ENCODE measurements at regions not wholly inside any gene's neighbourhood (a gene's known extent, or its start where the extent isn't known, plus 50 kb on each side); places are given as distances from the start of the nearest gene placed in this dataset.

DNA sequence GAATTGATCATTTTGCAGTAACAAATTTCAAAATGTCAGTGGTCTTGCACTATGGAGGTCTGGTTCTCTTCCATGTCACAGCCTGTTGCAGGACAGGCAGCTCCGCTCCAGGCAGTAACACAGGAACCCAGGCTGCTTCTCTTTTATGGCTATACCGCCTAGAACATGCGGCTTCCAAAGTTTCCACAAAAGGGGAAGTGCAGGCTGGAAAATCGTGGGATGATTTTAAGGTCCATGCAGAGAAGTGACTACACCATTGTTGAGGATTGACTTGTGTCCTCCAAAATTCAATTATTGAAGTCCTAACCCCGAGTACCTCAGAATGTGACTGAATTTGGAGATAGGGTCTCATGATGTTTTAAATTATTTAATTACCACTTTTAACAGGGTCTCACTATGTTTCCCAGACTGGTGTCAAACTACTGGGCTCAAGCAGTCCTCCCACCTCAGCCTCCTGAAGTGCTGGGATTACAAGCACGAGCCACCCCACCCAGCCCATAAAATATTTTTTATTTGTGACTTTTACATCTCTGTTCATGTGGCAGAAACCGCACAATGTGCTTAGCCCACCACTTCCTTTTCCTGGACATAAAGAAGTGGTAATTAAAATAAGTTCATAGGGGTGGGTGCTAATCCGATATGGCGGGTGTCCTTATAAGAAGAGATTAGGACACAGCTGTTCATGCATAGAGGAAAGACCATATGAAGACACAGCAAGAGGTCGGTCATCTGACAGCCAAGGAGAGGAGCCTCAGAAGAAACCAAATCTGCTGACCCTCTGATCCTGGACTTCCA, 279.2 kb upstream of the RPL38 start:
- no peak for DNase-seq (ENCODE audit: low read depth)

DNA sequence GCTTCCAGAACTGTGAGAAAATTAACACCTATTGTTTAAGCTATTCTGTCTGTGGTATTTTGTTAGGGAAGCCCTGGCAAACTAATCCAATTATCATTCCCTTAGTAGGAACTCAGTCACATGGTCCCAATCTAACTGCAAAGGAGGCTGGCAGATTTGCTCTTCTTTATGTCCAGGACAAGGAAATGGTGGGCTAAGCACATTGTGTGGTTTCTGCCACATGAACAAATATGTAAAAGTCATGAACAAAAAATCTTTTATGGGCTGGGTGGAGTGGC, 278.6 kb upstream of the RPL38 start:
- no peak for DNase-seq (ENCODE audit: low read depth)

DNA sequence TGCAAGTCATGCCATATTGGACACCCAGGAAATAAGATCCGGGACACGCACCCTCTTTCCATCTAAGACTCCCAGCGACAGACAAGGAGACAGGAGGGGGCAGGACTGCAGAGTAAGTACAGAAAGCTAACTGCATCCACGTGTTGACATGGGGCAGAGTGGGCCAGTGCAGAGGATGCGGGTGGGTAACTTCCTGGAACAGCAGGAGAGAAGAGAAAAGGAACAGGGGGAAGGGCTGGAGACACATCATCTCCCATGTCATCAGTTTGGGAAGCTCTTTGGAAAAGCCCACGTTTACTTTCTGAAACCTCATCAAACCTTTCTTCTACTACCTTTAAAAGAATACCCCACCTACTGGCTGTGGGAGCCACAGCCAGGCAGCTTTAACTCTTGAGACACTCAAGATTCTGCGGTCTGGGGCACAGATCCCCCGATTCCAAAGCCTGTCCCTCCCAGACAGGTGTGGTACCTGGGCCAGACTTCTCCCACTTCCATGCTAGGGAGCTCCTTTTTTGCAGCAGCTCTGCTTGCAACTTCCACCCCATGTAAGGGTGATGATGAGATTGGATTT, 273.5 kb upstream of the RPL38 start:
- DNase-seq (ENCODE audit: low read depth) = no peak

DNA sequence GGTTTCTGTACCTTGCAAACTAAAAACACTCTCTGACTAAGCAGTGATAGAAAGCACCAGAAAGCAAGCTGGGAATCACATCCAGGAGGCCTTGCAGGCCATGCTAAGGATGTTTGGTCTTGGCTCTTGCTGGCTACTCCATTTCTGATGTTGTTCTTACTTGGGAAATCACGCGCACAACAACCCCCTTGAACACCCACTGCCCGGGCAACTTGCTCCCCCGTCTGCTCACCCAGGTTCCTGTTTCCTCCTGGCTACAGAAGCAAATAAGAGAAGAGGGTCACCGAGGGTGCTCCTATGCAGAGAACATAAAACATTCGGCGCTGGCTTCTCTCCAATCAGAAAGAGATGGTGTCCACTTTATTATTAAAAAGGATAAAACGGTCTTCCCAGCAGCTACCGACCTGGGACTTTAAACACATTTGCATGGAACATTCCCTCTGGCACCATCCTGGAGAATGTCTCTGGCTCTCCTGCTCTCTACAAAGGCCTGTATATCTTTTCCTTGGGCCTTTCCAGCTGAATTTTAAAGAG, 271.2 kb upstream of the RPL38 start:
- DNase-seq (ENCODE audit: low read depth) = no peak

DNA sequence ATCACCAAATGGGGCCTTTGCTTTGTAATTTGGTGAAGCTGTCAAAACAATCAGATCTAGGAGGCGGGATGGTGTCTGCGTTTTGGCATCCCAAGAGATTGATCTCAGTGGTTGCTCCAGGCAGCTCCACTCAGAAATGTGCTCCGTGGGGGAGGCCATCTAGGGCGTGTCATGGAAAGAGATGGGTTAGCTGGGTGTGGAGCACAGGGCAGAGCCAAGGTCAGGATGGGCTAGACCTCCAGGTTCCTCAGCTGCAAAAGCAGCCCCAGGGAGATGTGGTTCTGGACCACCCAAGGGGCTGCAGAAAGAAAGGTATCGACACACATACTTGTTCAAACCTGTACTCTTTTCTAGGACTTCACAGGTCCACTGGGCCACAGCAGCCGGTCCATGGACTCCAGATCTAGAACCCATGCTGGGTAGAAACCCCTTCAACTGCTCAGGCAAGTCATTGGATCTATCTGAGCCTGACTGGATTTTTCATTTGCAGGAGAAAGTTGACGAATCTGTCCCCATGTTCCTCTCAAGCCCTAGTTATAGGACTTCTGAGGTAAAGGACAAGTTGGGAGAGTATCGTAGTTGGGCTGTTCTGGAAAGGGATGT, 270.2 kb upstream of the RPL38 start:
- no peak for DNase-seq (ENCODE audit: low read depth)

DNA sequence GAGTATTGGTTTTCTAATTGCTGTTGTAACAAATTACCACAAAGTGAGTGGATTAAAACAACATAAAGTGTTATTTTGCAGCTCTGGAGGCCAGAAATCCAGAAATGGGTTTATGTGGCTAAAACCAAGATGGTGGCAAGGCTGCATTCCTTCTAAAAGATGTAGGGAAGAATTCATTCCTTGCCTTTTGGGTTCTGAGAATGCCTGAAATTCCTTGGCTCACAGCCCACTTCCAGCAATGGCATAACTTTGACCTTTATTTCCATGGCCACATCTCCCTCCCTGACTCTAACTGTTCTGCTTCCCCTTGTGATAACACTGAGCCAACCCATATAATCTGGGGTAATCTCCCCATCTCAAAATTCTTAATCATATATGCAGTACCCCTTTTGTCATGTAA, 269.6 kb upstream of the RPL38 start:
- peak; percentile 33 for DNase-seq (ENCODE audit: low read depth)

DNA sequence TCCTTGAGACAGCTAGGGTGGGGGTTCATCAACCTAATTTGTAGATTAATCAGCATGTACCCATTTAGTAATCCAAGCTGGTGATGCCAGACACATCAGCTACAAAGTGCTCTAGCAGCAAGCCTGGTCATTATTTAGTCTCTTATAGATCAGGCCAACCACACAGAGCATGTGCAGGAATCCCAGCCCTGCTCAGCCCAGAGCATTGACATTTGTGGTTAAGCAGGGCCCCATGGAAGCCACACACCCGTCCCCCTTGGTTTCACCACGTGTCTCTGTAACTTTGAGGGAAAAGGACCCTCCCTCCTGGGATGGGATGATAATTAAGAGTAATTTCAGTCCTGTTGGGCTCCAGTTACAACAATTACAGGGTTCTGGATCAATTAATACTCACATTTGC, 268.8 kb upstream of the RPL38 start:
- no peak for DNase-seq (ENCODE audit: low read depth)

DNA sequence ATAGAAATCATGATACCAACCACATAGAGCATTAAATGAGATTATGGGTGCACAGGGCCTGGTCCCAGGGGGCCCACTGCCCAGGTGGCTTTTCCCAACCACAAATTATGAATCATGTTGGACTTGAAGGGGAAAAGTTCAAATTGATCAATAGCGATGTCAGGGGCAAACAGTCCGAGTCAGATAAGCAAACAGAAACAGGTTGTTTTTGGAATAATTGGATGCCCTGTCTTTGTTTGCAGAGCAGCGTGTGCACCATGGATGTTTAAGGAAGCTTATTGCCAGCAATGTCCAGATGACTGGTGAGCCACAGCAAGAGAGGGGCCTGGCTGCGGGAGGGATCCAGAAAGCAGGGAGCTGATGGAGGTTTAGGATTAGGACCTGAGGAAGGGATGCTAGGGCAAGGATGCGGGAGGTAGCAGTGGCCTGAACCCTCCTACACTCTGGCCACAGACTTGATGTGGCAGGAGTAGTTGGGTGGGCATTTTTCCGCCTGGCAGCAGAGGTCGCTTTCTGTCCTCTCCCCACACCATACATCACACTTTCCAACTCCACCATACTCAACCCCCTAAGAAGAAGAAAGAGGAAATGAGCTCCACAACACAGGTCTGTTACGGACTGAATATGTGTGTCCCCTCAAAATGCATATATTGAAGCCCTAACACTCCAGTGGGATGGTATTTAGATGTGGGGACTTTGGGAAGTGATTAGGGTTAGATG, 266.4 kb upstream of the RPL38 start:
- DNase-seq (ENCODE audit: low read depth) = no peak

DNA sequence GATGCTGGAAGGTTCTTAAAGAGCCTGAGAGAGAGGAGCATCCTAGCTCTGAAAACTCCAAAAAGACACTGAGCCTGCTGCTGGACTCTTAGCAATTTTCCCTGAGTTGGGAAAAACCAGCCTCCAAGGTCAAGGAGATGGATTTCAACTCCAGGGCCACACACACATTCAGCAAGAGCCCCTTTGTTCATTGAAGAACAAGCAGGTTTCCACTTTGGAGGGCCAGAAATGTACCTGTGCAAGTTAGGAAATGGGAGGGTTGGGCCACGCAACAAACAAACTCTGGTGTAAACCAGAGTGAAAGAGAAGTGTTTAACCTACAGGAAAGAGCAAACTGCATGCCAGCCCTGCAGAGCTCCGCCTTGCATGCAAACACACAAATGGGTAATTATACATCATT, 264.8 kb upstream of the RPL38 start:
- no peak for DNase-seq (ENCODE audit: low read depth)

DNA sequence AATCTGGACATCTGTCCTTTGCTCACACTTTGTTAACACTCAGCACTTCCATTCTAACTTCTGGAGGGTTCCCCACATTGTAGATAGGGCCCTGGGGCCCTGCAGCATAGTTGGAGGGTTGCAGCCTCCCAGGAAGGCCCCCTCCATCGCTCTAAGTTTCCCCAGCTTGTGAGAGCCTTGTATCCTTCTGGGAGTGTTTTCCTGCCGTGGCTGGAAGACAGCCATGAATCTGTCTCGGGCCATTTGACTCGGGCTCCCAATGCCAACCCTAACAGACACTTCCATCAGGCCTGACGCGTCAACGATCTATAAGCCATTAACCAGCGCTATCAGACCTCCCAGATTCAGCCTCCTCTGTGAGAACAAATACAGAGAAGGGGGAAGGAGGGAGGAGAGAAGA, 263.7 kb upstream of the RPL38 start:
- no peak for DNase-seq (ENCODE audit: low read depth)

DNA sequence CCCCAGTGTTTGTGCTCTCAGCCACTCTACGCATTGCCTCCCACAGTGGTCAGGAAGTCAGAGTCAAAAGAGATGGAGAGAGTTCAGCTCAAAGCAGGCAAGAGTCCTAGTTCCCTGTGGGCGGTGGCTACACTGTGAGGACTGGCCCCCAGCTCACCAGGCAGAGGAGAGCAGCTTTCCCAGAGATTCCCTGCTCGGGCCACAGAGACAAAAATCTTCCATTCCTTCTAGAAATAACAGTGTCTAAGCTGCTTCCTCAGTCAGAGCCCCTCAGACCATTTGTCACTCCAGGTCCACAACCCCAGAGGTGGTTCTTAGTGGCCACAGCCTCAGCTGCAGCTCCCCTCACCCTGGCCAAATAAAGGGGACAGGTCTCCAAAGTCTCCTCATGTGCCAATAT, 263.0 kb upstream of the RPL38 start:
- no peak for DNase-seq (ENCODE audit: low read depth)

DNA sequence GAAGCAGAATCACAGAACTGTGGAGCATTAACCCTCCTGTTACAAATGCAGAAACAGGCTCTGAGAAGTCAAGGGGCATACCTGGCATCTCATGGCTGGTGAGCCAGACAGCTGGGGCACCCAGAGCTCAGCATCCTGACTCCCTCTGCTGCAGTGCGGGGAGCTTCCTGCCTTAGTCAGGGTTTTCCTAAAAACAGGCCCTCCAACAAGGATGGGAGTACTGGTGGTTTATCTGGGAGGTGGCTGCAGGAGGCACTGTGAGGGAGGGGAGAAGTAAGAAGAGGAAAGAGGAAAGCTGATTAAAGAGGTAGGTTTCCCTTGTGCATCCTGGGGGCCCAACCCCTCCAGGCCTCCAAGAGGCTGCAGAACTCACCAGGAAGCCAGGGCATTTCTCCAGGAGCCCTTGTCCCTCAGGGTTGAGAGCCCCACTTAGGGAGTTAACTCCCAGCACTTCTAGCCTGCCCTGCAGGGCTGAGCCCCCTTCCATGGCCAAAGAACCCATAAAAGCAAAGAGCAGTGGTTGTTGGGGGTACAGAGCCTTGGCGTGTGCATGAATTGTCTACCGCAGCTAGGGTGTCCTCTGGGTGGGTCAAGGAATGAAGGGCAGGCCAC, 261.5 kb upstream of the RPL38 start:
- no peak for DNase-seq (ENCODE audit: low read depth)

DNA sequence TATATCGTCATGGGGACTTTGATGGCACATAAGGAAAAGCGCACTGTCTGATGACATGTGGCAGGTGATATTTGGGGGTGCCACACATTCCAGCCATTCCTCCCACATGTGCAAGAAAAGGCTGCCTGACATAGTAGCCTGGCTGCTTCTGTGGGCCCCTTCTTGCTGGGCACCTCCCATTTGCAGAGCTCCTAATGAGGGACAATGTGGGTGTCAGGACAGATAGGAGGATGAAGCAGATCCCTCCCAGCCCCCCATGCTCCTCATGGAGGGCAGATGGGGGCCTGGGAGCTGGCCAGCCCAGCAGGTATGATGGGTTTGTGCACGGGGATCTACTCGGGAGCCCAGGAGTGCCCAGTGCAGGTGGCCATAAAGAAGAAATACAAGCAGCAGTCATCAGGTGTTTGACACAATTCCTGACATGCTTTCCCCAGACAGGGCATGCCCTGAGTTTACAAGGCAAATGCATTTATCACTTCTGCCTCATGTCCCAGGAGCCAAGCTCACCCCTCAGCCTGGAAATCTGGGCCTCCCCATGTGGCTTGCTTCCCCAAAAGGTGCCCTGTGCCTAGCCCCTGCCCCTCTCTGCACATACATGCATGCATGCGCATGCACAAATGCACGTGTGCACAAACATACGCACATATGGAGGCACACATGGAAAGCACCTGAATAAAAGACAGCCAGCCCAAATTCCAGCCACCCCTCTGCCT, 260.6 kb upstream of the RPL38 start:
- DNase-seq (ENCODE audit: low read depth) = no peak

DNA sequence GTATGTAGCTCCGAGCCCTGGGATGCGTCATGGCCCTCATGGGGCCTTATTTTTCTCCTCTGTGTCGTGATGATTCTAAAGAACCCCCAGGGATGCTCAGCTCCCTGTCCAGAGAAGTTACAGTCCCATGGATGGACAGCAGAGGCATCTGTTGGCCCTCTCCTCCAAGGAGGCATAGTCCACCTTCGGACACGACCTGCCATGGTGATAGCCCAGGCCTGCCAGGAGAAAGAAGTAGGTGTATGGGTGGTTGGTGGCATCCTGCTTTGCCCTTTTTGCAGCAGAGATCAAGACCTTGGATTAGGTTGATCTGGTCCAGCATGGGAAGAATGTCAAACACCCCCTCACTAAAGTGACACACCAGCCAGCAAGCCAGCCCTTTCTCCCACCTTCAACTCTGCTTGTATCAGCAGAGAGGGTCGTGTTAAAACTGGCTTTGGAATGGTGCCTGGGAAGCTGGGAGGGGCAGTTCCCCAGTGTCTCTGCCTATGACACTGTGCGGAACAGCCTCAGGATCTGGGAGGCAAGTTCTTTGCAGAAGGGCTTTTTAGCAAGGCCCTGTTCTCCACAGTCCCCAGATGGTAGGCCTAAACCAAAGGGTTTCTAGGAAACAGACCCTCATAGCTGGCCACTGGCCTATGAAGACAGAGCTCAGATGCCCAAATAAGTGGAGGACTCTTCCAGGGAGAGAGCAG, 259.9 kb upstream of the RPL38 start:
- DNase-seq (ENCODE audit: low read depth) = no peak

DNA sequence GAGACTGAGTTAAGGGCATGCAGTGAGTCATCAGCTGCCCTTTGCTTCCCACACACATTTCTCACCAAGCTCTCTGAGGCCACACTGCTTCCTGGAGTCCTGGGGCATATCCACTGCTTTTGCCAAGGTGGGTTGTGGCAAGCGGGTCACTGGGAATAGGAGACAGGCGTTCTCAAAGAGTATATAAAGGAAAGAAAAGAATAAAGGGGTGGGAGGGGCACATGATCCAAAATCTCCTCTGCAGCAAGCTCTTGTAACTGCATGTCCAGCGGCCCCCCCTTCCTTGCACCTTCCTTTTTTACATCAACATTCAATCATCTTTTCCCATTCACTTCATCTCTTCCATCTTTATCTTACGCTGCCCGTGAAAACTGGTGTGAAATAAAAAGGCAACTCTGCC, 259.1 kb upstream of the RPL38 start:
- DNase-seq (ENCODE audit: low read depth) = no peak

DNA sequence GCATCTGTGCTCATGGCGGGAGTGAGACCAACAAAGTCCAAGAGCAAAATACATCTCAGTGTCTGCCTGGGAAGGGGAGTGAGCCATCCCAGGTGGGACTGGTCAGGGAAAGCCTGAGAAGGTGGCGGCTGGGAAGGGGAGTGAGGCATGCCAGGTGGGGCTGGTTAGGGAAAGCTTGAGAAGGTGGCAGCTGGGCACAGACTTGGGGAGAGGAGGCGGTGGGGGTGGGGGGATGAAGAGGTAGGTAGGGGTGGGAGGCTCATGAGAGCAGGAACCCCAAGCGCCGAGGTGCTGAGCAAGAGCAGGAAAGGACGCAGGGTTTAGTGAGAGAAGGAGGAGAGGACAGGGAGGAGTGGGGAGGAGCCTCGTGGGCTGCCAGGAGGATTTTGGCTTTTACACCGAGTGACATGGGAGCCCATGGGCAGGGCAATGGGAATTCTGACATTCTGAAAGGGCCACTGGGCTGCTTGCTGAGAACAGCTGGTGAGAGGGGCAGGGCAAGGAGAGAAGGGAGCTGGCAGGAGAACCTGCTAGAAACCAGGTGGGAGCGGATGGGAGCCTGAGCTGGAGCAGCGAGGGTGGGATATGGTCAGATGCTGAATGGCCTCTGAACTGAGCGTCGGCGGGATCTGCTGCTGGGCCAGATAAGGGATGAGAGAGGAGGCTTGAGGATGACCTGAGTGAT, 256.1 kb upstream of the RPL38 start:
- no peak for DNase-seq (ENCODE audit: low read depth)

DNA sequence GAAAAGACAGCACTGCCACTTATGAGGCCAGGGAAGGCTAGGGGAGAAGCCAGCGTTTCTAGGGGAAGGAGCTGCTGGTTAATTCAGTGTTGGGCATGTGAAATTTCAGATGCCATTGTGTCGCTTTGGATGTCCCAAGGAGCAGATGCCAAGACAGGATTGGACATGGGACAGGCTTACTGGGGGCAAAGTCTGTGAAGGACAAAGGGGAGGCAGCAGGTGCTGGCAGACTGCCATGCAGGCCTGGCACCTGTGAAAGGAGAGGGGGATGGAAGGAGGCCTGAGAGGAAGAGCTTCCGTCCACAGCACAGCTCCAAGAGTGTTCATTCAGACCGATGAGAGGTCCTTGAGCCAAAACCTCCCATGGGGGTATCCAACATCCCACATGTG, 255.5 kb upstream of the RPL38 start:
- DNase-seq (ENCODE audit: low read depth) = no peak

DNA sequence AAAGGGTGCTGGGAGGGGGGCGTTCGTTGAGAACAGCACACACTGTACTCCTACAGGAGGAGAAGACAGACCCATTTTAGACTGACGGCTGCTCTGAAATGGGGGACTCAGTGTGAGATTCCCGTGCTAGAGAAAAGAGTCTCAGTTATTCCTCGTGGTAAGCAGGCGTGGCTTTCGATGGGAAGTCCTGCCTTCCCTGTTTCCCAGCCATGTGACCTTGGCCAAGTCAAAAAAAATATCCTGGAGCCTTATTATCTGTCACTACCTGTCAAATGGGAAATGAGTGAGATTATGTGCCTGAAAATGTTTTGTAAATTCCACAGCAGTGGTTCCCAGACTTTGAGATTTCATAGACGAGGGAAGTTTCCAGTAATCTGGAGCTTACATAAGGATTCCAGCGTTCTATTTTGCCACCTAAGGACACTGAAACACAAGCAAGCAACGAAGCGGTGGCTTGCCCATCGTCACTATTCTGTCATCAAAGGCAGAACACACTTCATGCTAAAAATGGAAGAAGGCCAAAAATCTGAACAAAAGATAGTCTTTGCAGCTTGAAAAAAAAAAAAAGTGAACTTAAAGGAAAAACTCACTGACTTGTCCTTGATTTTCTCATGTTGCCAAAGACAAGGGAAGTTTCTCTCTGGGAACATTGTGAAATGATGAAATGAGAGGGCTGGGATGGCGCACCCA, 253.4 kb upstream of the RPL38 start:
- no peak for DNase-seq (ENCODE audit: low read depth)

DNA sequence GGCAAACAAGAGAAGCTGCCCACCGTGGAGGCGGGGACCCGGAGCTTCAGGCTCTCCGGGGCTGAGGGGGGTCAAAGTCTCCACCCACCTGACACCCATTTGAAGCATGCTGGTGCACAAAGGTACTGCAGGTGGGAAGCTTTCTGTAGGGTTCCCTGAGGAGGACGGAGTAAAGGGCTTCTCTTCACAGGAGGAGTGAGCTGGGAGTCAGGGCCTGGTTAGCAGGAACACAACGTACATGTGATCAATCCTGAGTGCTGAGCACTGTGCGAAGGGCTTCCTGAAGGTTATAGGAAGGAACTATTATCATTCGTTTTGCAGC, 252.9 kb upstream of the RPL38 start:
- no peak for DNase-seq (ENCODE audit: low read depth)

DNA sequence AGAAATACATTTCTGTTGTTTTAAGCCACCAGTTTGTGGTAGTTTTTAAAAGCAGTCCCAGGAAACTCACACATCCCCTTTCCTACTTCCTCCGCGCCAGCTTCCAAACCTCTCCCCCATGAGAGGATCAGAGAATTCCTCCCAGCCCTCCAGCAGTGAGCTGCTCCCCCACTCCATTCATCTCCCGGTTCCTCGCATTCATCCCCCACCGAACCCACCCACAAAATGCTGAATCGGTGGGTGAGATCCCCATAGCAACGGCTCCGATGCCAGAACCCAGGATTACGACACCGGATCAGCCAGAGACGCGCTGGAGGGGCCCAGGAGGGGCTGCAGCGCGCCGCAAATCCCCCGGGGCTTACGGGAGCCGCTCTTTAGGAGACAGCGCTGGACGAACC, 251.4 kb upstream of the RPL38 start:
- no peak for DNase-seq (ENCODE audit: low read depth)
